Uterus (tissue), 2 donors: ENCODE measurements at regions not wholly inside any gene's neighbourhood (a gene's known extent, or its start where the extent isn't known, plus 50 kb on each side); places are given as distances from the start of the nearest gene placed in this dataset.

Experiments
- CTCF ChIP-seq, 4 experiments: fragments of 200-600 bp in 2 of 4; fragments of 450-650 bp in 2 of 4; sonication (generic) in 2 of 4; IDR thresholded peaks; one replicate each; pipeline ENCODE4 v1.5.1; 2016 to 2019; ENCODE audit warnings: antibody characterized with exemption in 4 of 4, mild to moderate bottlenecking in 2 of 4, moderate library complexity in 1 of 4
- POLR2A ChIP-seq, 2 donors: fragments of 450-650 bp; IDR thresholded peaks; one replicate each; pipeline ENCODE4 v1.6.1; 2016; ENCODE audit warnings: antibody characterized with exemption in 2 of 2, mild to moderate bottlenecking in 1 of 2, moderate library complexity in 1 of 2

GRCh38 chr13:37175996-37176395 is 70.5 kb upstream of the CSNK1A1L start:
- no peak for TF ChIP-seq CTCF (IDR thresholded peaks at IDR 0.05)
- no peak for TF ChIP-seq POLR2A (IDR thresholded peaks at IDR 0.05)
